Right kidney (tissue), 1 donor: ENCODE measurements at regions not wholly inside any gene's neighbourhood (a gene's known extent, or its start where the extent isn't known, plus 50 kb on each side); places are given as distances from the start of the nearest gene placed in this dataset.
"Not testable (repeated sequence)": the region's sequence is repeated elsewhere in the genome, so short reads cannot be mapped to it uniquely, and the experiment has no call there.

Source experiments
- DNase-seq: peaks from one replicate; pipeline ENCODE4 v3.0.0-alpha.2; 2016

- DNase-seq = no peak
Measured at GRCh38 chr1:178607718-178608408, 95.0 kb downstream of the TEX35 start.

GRCh38 chr1:178609015-178609414, 96.1 kb downstream of the TEX35 start:
- DNase-seq = no peak

- not testable (repeated sequence) for DNase-seq
Measured at GRCh38 chr1:178610690-178611410, 97.9 kb downstream of the TEX35 start.

- DNase-seq = no peak
Measured at GRCh38 chr1:178612261-178612660, 99.4 kb downstream of the TEX35 start.

GRCh38 chr1:178613271-178613945, 100.5 kb downstream of the TEX35 start:
- no peak for DNase-seq

GRCh38 chr1:178614286-178614685, 101.4 kb downstream of the TEX35 start:
- no peak for DNase-seq

- no peak for DNase-seq
Measured at GRCh38 chr1:178619042-178619927, 105.8 kb upstream of the RALGPS2 start.

- DNase-seq = no peak
Measured at GRCh38 chr1:178620584-178621475, 104.2 kb upstream of the RALGPS2 start.

GRCh38 chr1:178621822-178622221, 103.2 kb upstream of the RALGPS2 start:
- DNase-seq = no peak

GRCh38 chr1:178625695-178626094, 99.3 kb upstream of the RALGPS2 start:
- no peak for DNase-seq

- no peak for DNase-seq
Measured at GRCh38 chr1:178627037-178627436, 98.0 kb upstream of the RALGPS2 start.

- no peak for DNase-seq
Measured at GRCh38 chr1:178628637-178629251, 96.3 kb upstream of the RALGPS2 start.

- no peak for DNase-seq
Measured at GRCh38 chr1:178629252-178630154, 95.5 kb upstream of the RALGPS2 start.

GRCh38 chr1:178630417-178630816, 94.6 kb upstream of the RALGPS2 start:
- DNase-seq = no peak

GRCh38 chr1:178632653-178633052, 92.4 kb upstream of the RALGPS2 start:
- no peak for DNase-seq

- DNase-seq = no peak
Measured at GRCh38 chr1:178633056-178633455, 92.0 kb upstream of the RALGPS2 start.

GRCh38 chr1:178634445-178634844, 90.6 kb upstream of the RALGPS2 start:
- DNase-seq = no peak

- DNase-seq = no peak
Measured at GRCh38 chr1:178637841-178638240, 87.2 kb upstream of the RALGPS2 start.

- DNase-seq = no peak
Measured at GRCh38 chr1:178639326-178639725, 85.7 kb upstream of the RALGPS2 start.

GRCh38 chr1:178642282-178642681, 82.8 kb upstream of the RALGPS2 start:
- DNase-seq = no peak
